GF-D8 (cell line): ENCODE measurements at regions not wholly inside any gene's neighbourhood (a gene's known extent, or its start where the extent isn't known, plus 50 kb on each side); places are given as distances from the start of the nearest gene placed in this dataset.
A peak's percentile ranks its signal among the peaks of the same experiment; 100 is the strongest.

Source experiments
- DNase-seq: peaks from one replicate; lab custom pipeline; 2025; lab: John Stamatoyannopoulos, UW

GRCh38 chr13:22009500-22009899, 338.6 kb downstream of the FGF9 start:
- peak; percentile 82 for DNase-seq

- no peak for DNase-seq
Measured at GRCh38 chr13:22009937-22010336, 339.1 kb downstream of the FGF9 start.

- DNase-seq = no peak
Measured at GRCh38 chr13:22012686-22013085, 341.8 kb downstream of the FGF9 start.

- DNase-seq = no peak
Measured at GRCh38 chr13:22014469-22014868, 343.6 kb downstream of the FGF9 start.

GRCh38 chr13:22017226-22017625, 346.4 kb downstream of the FGF9 start:
- DNase-seq = peak; percentile 66

GRCh38 chr13:22018076-22018835, 347.4 kb downstream of the FGF9 start:
- no peak for DNase-seq

GRCh38 chr13:22018836-22019210, 347.9 kb downstream of the FGF9 start:
- no peak for DNase-seq

- DNase-seq = no peak
Measured at GRCh38 chr13:22024381-22024994, 353.6 kb downstream of the FGF9 start.

- no peak for DNase-seq
Measured at GRCh38 chr13:22027566-22027965, 356.7 kb downstream of the FGF9 start.

- DNase-seq = no peak
Measured at GRCh38 chr13:22028831-22029230, 358.0 kb downstream of the FGF9 start.

GRCh38 chr13:22030321-22030720, 359.4 kb downstream of the FGF9 start:
- no peak for DNase-seq

GRCh38 chr13:22031702-22032286, 360.9 kb downstream of the FGF9 start:
- DNase-seq = no peak

GRCh38 chr13:22032905-22033304, 362.0 kb downstream of the FGF9 start:
- DNase-seq = no peak

GRCh38 chr13:22039961-22040360, 369.1 kb downstream of the FGF9 start:
- DNase-seq = no peak

- DNase-seq = no peak
Measured at GRCh38 chr13:22040810-22041364, 370.0 kb downstream of the FGF9 start.

- DNase-seq = no peak
Measured at GRCh38 chr13:22041741-22042140, 370.9 kb downstream of the FGF9 start.

GRCh38 chr13:22047082-22047784, 376.4 kb downstream of the FGF9 start:
- no peak for DNase-seq

- DNase-seq = no peak
Measured at GRCh38 chr13:22047785-22048104, 376.9 kb downstream of the FGF9 start.

- no peak for DNase-seq
Measured at GRCh38 chr13:22049384-22049783, 378.5 kb downstream of the FGF9 start.

- DNase-seq = no peak
Measured at GRCh38 chr13:22050951-22051563, 380.2 kb downstream of the FGF9 start.

GRCh38 chr13:22053053-22053452, 382.2 kb downstream of the FGF9 start:
- no peak for DNase-seq

GRCh38 chr13:22055259-22055658, 384.4 kb downstream of the FGF9 start:
- DNase-seq = no peak
